GM12865 (cell line): ENCODE measurements at regions not wholly inside any gene's neighbourhood (a gene's known extent, or its start where the extent isn't known, plus 50 kb on each side); places are given as distances from the start of the nearest gene placed in this dataset.
"Not testable (repeated sequence)": the region's sequence is repeated elsewhere in the genome, so short reads cannot be mapped to it uniquely, and the experiment has no call there.

Experiments used
- DNase-seq: peaks from one replicate; pipeline ENCODE4 v3.0.0; 2010; ENCODE audit warnings: low read depth
- H3K4me3 ChIP-seq: 2 replicates; pipeline ENCODE4 v1.5.1; 2011; ENCODE audit warnings: mild to moderate bottlenecking, low read depth, low read length, control low read depth
- CTCF ChIP-seq: IDR thresholded peaks from 2 replicates; pipeline ENCODE4 v1.5.1; 2011; ENCODE audit warnings: low read length, control low read depth, low read depth, inconsistent platforms; ENCODE audit not compliant: insufficient read depth; ENCODE audit errors: missing control alignments

GRCh38 chr15:99842071-99842470 is 108.8 kb upstream of the LYSMD4 start:
- H3K4me3 ChIP-seq: no peak overlapping the region
- no peak for DNase-seq

GRCh38 chr15:99826157-99826780 is 93.0 kb upstream of the LYSMD4 start:
- H3K4me3 ChIP-seq: no peak overlapping the region
- no peak for TF ChIP-seq CTCF
- DNase-seq: no peak

More at GRCh38 chr15:99842071-99842470, 108.8 kb upstream of the LYSMD4 start:
- TF ChIP-seq CTCF: no peak

- TF ChIP-seq CTCF: no peak
- DNase-seq: no peak
- H3K4me3 ChIP-seq: no peak overlapping the region
These were observed 90.1 kb upstream of the LYSMD4 start for GRCh38 chr15:99823346-99823745.

- H3K4me3 ChIP-seq: no peak overlapping the region
- DNase-seq: no peak
- no peak for TF ChIP-seq CTCF
These were observed 86.9 kb upstream of the LYSMD4 start for GRCh38 chr15:99819981-99820718.

GRCh38 chr15:99818872-99819271 is 85.6 kb upstream of the LYSMD4 start:
- DNase-seq: no peak
- TF ChIP-seq CTCF: no peak
- no peak overlapping the region for H3K4me3 ChIP-seq

- not testable (repeated sequence) for DNase-seq, H3K4me3 ChIP-seq
These were observed 83.6 kb upstream of the LYSMD4 start for GRCh38 chr15:99816862-99817261.

GRCh38 chr15:99810663-99811062 is 77.4 kb upstream of the LYSMD4 start:
- not testable (repeated sequence) for H3K4me3 ChIP-seq, DNase-seq

GRCh38 chr15:99799854-99800250 is 66.6 kb upstream of the LYSMD4 start:
- H3K4me3 ChIP-seq, DNase-seq: not testable (repeated sequence)

GRCh38 chr15:99799182-99799853 is 66.1 kb upstream of the LYSMD4 start:
- not testable (repeated sequence) for H3K4me3 ChIP-seq, DNase-seq

GRCh38 chr15:99796940-99797870 is 64.0 kb upstream of the LYSMD4 start:
- not testable (repeated sequence) for H3K4me3 ChIP-seq
- DNase-seq: peak; percentile 22
